ENCODE measurements at regions not wholly inside any gene's neighbourhood (a gene's known extent, or its start where the extent isn't known, plus 50 kb on each side); places are given as distances from the start of the nearest gene placed in this dataset.
"Not testable (repeated sequence)": the region's sequence is repeated elsewhere in the genome, so short reads cannot be mapped to it uniquely, and the experiment has no call there.

DNA sequence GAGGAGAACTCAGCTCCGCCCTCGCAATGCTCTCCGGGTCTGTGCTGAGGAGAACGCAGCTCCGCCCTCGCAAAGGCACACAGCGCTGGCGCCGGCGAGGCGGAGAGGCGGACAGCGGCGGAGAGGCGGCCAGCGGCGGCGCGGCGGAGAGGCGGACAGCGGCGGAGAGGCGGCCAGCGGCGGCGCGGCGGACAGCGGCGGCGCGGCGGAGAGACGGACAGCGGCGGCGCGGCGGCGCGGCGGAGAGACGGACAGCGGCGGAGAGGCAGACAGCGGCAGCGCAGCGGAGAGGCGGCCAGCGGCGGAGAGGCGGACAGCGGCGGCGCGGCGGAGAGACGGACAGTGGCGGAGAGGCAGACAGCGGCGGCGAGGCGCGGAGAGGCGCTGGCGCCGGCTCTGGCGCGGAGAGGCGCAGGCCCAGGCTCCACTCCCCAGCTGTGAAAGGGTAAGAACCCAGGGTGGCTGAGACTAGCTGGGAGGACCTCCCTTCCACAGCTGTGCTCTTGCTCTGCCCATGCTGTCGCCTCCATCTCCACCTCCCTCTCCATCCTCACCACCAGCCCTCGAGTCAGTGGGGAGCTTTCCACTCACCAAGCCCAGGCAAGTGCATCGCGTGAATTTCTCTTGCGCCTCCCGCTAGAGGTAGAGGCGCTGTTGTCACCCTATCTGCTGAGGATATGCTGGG is 2879.9 kb downstream of the RPIA start:
- not testable (repeated sequence) for DNase-seq (ENCODE audit: low read depth)

DNA sequence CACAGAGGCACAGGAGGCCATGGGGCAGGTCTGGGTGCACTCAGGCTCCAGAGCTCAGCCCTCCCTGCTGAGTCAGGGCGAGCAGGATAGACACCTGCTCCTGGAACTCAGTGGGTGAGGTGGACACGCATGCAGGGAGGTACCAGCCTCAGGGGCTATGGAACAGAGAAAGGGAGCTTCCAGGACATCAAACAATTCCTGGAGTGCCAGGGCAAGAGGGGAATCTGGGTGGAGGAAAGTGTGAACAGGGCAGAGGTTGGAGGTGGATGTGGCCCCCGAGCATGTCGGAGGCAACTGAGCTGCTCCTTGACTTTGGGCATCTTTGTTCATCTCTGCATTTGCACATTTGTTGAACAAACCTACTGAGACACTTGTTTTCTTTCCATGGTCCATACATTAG is 2881.5 kb downstream of the RPIA start:
- DNase-seq (ENCODE audit: low read depth): not testable (repeated sequence)

DNA sequence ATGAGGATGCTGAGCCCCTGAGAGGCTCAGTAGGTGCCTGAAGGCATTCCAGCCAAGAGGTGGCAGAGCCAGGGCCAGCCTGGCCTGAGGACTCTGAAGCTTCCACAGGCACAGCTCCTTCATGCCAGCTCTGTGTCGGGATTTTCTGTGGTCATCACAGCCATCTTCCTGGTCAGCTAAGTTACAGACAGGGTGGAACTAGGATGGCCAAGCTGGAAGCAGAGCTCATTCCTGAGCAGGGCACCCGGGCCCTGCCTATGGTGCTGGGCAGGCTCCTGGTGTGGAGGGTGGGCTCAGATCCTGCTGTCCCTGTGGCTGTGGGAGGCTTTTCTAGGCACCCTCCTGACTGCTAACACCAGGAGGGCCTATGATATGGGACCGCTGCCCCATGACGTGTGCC is 2882.3 kb downstream of the RPIA start:
- not testable (repeated sequence) for DNase-seq (ENCODE audit: low read depth)

DNA sequence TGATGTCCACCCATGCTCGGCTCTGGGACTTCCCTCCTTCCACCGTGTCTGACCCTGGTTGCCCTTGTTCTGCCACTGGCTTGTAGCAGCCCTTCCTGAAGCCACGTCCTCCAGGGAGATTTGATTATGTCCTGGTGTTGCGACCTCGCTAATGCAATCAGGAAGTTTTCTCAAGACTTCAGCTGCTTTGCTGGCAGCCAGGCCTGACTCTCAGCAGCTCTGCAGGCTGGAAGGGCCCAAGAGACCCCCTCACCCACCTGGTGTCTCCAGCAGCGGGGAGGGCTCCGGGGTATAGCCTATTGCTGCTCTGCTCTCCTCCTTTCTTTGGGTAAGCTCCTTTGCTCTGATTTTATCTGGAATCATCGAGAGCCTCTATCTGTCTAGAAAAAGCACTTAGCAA is 2882.8 kb downstream of the RPIA start:
- not testable (repeated sequence) for DNase-seq (ENCODE audit: low read depth)

DNA sequence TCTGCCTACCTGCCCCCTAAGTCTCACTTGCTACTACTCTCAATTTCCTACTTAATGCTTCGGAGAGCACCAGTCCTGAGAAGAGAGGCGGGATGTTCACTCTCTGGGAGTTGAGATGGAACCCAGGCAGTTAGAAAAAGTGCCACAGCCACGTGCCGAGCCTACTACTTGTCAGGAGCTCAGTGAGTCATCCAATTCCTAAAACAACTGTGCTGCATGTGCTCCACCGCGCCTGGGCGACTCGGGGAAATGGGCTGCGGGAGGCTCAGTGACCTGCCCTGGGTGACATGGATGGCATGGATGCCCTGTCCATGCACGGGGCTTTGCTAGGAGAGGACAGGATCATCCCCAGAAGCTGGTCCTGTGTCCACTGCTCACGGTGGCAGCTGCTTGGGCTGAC is 2884.2 kb downstream of the RPIA start:
- not testable (repeated sequence) for DNase-seq (ENCODE audit: low read depth)

DNA sequence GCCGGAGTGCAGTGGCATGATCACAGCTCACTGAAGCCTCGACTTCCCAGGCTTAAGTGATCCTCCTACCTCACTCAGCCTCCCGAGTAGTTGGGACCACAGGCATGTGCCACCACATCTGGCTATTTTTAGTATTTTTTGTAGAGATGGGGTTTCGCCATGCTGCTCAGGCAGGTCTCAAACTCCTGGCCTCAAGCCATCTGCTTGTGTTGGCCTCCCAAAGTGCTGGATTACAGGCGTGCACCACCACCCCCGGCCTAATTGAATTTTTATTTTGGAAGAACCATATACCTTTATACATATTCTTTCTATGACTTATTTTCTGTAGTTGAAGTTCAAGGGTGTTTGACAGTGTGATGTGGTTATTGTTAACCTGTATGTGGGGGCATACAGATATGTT is 2885.9 kb downstream of the RPIA start:
- not testable (repeated sequence) for DNase-seq (ENCODE audit: low read depth)

DNA sequence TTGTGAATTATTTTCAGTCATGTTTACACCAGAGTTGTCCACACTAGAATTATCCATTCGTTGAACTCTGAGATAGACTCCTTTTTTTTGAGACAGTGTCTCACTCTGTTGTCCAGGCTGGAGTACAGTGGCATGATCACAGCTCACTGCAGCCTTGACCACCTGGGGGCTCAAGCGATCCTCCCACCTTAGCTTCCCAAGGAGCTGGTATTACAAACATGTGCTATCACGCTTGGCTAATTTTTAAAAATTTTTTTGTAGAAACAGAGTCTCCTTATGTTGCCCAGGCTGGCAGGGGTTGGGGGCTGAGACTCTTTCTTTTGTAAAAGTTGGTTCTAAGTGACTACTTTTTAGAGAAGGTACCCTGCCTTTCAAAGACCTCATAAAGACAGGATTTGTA is 2887.2 kb downstream of the RPIA start:
- DNase-seq (ENCODE audit: low read depth): not testable (repeated sequence)

DNA sequence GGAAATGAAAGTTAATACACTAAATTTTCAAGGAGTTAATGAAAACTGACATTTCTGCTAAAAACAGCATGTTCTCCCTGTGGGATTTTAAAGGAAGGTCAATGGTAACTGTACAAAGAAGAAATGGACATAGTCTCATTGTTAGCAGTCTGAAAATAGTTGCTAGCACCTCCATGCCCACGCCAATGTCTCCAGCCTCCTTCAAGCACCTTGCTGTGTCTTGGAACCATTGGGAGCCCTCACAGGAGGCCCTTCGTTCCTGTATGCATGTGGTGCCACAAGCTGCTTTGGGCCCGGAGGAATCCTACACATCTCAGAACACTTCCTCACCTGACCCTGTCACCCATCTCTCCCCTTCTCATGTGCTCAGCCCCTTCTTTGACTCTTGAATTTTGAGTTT is 2888.1 kb downstream of the RPIA start:
- not testable (repeated sequence) for DNase-seq (ENCODE audit: low read depth)

DNA sequence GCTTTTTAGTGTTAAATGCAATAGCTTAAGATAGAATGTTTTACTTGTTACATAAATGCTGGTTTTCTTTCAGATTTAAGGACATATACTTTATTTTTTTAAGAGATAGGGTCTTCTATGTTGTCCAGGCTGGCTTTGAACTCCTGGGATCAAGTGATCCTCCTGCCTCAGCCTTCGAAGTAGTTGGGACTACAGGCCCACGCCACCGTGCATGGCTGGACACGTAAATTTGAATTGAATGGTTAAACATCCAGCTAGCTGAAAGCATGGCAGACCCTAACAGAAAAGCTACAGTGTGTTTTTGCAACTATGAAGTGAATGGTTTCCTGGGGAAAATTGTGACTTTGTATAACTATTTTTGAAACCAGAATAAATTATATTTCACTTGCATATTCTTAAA is 2888.6 kb downstream of the RPIA start:
- not testable (repeated sequence) for DNase-seq (ENCODE audit: low read depth)

DNA sequence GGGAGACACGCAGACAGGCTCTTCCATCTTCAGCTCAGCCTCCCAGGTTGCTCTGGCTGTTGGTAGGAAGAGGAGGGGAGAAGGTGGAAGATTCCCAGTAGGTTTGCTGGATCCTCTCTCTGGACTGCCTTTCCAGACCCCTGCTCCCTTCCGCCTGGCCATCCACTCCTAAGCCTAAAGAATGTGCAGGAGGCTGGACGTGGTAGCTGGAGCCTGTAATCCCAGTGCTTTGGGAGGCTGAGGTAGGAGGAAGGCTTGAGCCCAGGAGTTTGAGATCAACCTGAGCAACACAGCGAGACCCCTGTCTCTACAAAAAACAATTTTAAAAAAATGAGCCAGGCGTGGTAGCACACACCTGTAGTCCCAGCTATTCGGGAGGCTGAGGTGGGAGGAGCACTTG is 2895.6 kb downstream of the RPIA start:
- not testable (repeated sequence) for DNase-seq (ENCODE audit: low read depth)

DNA sequence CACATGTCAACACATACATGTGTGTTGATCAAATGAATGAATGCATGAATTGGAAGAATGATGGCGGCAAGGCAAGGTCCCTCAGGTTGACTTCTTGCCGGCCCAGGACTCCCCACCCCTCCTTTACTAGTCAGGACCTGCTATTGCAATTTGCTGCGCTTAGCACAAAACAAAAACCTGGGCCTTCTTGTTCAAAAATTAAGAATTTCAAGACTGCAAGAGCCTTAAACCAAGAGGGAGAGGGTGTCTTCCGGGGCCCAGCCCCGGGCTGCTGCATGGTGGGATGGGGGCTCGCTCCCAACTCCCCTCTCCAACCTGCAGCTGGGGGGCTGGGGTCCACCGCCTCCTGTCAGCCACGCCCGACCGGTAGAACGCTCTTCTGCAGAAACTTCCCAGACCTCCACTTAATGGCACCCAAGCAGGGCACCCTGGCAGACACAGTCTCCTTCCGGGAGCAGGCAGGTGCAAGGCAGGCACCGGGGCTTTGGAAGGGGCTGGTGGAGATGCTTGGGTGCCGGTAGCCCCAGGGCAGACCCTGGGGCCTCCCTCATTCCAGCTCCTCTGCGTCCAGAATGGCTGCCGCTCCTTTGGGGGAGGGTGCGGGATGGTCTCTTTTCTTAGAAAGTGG is 2896.5 kb downstream of the RPIA start:
- DNase-seq (ENCODE audit: low read depth): not testable (repeated sequence)

DNA sequence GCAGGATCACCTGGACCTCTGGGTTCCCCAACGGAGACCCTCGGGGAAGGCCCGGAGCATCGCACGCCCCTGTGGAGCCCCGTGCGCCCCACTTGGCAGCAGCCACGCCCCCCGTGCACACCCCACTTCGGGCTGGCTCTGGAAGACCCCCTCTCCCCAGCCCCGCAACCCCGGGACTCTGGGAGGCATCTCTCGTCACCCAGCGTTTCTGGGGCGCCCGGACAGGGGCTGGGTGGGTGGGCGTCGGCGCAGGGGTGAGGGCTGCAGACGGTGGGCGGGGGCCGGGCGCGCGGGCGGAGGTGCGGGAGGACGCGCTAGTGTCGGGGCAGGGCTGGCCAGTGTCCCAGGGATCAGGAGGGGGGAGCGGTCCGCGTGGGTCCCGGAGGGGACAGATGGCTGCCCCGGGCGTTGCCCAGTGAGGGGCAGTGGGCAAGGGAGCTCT is 2897.3 kb downstream of the RPIA start:
- DNase-seq (ENCODE audit: low read depth): not testable (repeated sequence)

DNA sequence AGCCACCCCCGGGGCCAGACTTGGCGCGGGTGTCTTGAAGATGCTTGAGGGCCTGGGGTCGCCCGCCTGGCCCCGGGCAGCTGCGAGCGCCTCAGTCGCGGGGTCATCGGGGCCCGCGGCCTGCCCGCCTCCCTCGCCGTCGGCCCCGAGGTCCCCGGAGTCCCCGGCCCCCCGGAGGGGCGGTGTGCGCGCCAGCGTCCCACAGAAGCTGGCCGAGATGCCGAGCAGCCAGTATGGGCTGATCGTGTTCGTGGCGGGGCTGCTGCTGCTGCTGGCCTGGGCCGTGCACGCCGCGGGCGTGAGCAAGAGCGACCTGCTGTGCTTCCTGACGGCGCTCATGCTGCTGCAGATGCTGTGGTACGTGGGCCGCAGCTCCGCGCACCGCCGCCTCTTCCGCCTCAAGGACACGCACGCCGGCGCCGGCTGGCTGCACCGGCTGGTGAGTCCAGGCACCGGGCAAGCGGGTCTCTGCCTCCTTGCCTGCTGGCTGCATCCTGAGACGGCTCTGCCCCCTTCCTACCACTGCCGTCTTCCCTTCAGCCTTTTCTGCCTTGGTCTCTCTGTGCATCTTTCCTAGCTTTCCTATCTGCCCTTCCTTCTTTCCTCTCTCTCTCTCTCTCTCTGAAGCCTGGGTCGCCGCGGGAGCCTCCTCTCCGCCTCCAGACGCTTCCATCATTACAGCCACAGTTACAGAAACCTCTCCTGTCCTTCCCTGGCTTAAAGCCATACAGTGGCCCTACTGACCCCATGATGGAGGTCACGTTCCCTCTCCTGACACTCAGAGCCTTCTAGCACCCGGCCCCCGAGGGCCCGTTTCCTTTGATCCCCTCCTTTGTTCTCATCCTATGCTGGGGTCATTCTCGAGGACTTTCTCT is 2898.2 kb downstream of the RPIA start:
- DNase-seq (ENCODE audit: low read depth): not testable (repeated sequence)

DNA sequence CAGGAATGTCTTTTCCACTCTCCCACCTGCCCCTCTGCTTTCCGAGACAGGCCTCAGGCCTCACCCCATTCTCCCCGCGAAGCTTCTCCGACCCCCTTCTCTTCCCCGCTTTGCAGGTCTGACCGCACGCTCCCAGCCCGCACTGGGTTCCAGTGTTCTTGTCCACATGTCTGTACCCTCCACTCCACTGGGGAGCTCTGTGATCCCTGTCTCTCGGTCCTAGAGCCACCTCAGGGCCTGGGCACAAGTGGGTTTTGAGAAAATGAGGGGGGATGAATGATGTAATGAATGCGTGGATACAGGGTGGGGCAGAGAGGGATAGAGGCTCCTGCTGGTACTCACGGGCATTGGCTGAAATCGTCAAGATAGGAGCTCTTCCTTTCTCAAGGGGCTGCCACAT is 2898.9 kb downstream of the RPIA start:
- DNase-seq (ENCODE audit: low read depth): not testable (repeated sequence)

DNA sequence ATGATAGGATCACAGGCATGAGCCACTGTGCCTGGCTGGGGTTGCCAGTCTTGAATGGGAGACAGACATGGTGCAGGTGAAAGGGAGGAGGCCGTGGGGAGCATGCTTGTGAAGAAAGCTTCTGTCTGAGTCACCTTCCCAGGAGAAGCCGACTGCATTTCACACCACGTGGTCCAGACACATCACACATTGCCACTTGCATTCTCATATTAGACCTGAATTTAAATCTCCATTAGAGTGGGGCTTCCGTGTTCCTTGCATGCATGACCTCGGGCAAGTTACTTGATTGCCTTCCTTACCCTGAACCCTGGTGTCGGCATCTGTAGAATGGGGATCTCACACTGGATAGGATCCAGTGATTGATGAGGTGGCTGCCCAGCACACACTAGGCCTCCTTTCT is 2899.6 kb downstream of the RPIA start:
- not testable (repeated sequence) for DNase-seq (ENCODE audit: low read depth)

DNA sequence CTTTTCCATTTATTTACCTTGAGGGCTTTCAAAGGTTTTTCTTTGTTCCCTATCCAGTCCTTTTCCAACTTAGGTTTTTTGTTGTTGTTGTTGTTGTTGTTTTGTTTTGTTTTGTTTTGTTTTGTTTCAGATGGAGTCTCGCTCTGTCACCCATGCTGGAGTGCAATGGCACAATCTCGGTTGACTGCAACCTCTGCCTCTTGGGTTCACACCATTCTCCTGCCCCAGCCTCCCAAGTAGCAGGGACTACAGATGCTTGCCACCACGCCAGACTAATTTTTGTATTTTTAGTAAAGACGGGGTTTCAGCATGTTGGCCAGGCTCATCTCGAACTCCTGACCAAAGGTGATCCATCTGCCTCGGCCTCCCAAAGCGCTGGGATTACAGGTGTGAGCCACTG is 2906.0 kb downstream of the RPIA start:
- not testable (repeated sequence) for DNase-seq (ENCODE audit: low read depth)

DNA sequence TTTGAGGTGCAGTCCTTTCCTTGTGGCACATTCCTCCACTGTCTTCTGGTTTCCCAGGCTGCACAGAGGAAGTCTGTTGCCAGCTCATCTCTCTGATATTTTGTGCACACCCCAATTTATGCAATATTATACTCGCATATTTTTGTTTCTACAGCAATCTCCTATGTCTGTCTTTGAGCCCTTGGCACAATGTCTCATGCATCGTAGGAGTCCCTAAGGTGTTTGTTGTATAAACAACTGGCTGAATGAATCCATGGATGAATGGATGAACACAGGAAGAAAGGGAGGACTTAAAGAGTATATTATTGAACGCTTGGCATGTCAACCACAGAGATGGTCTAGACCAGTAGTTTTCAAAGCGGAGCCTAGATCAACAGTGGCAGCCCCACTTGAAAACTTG is 2907.0 kb downstream of the RPIA start:
- peak; percentile 68 for DNase-seq (ENCODE audit: low read depth)

DNA sequence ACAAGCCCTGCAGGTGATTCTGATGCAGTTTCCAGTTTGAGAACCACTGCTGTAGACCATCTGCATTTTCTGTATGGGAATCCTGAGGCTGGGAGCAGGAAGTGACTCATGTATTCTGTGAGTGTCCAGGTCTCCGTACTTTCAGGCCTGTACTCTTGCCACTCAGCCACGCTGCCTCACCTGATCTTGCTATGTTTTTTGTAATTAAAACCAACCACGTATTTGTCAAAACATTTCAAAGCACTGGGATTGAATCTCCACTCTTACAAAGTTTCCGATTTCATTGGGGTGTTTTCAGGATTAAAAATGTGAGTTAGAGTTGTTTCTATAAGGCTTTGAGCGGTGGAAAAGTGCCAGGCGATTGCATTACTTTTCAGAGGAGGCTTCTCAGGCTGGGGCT is 2907.5 kb downstream of the RPIA start:
- peak; percentile 30 for DNase-seq (ENCODE audit: low read depth)

DNA sequence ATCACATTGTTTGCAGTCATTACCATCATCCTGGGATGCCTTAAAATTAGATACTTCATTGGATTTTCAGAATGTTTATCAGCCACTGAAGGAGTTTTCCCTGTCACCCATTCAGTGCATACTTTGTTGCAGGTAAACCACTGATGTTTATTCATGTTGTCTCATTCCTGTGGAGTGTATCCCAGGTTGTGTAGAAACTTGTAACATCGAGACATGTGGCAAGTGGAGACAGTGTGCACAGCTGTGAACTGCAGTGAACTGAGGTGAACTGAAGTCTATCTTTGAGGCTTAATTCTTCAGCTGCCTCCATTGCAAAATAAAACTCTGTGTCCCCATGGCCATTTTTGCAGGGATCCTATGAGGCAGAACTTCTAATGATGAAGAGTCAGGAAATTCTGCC is 2911.4 kb downstream of the RPIA start:
- DNase-seq (ENCODE audit: low read depth): not testable (repeated sequence)

DNA sequence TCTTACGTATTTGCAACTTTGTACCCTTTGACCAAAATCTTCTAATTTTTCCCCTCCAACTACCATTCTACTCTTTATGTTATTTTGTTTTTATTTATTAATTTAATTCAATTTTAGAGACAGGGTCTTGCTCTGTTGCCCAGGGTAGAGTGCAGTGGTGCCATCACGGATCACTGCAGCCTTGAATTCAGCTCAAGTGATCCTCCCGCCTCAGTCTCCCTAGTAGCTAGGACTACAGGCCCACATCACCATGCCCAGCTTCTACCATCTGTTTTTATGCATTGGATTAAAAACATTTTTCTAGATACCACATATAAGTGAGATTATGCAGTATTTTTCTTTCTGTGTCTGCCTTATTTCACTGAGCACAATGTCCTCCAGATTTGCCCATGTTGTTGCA is 2912.5 kb downstream of the RPIA start:
- not testable (repeated sequence) for DNase-seq (ENCODE audit: low read depth)

DNA sequence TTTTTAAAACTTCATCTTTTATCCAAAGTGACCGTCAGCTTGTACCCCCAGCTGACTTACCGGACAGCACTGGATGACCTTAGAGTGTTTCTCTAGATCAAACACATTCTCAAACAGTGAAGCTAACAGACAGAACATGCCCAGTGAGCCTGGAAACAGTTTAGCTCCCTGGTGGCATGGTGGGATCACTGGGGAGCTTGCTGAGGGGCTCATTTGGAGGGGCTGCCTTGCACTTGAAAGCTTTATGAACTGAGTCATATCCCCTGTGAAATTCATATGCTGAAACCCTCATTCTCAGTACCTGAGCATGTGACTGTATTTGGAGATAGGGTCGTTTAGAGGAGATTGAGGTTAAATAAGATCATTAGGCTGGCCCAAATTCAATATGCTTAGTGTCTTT is 2913.2 kb downstream of the RPIA start:
- DNase-seq (ENCODE audit: low read depth): not testable (repeated sequence)

DNA sequence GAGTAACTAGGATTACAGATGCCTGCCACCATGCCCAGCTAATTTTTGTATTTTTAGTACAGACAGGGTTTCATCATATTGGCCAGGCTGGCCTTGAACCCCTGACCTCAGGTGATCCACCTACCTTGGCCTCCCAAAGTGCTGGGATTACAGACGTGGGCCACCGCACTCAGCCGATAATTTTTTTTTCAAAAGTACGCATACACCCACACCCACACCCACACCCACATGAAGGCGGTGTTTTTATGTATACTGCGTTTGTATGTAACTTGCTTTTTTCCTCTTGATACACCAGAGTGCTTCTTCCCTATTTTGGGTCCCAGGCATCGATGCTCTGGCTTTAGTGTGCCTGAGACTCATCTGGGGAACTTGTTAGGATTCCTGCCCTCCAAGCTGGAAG is 2932.3 kb downstream of the RPIA start:
- DNase-seq (ENCODE audit: low read depth): not testable (repeated sequence)

DNA sequence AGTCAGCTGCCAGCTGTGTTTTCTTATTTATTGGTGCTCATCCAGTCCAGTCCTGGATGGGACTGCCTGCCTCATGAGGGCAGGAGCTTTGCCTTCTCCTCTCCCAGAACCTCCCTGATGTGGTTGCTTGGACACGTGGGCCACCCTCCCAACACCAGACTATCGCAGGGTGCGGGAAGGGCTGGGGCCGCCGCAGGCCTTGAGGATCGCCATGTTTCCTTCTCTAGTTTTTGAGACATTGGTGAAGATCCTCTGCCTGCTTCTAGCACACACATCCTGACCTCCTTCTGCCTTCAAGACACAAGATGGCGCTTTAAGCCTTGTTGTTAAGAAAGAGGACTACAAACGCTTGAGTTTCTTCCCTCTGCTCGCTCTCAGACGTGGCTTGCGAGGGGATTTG is 2937.0 kb downstream of the RPIA start:
- DNase-seq (ENCODE audit: low read depth): not testable (repeated sequence)

Measured in HS-5 (cell line).